Mesenchymal stem cell (in vitro differentiated cells and primary cell): ENCODE measurements at regions not wholly inside any gene's neighbourhood (a gene's known extent, or its start where the extent isn't known, plus 50 kb on each side); places are given as distances from the start of the nearest gene placed in this dataset.

ENCODE experiments used
- DNase-seq: peaks from one replicate; pipeline ENCODE4 v3.0.0-alpha.2; 2013
- H2AFZ ChIP-seq: one replicate; pipeline ENCODE4 v1.6.1; 2013; ENCODE audit warnings: low read depth, mild to moderate bottlenecking, control low read depth, inconsistent platforms, low read length, moderate library complexity
- H2AK5ac ChIP-seq: 2 replicates; pipeline ENCODE4 v1.6.1; 2013; ENCODE audit warnings: low read length, moderate library complexity, mild to moderate bottlenecking, inconsistent platforms; ENCODE audit not compliant: severe bottlenecking
- H2BK120ac ChIP-seq: one replicate; pipeline ENCODE4 v1.6.1; 2013; ENCODE audit warnings: low read depth, mild to moderate bottlenecking, inconsistent platforms, low read length, moderate library complexity
- H2BK12ac ChIP-seq, 2 experiments: one replicate each; pipeline ENCODE4 v1.6.1; 2013; ENCODE audit warnings: inconsistent platforms in 2 of 2, low read length in 2 of 2, mild to moderate bottlenecking in 2 of 2, moderate library complexity in 2 of 2, control low read depth in 1 of 2
- H2BK15ac ChIP-seq: one replicate; pipeline ENCODE4 v1.6.1; 2013; ENCODE audit warnings: mild to moderate bottlenecking, low read depth, inconsistent platforms; ENCODE audit not compliant: poor library complexity, severe bottlenecking
- H2BK5ac ChIP-seq: 2 replicates; pipeline ENCODE4 v1.6.1; 2013; ENCODE audit warnings: low read depth, mild to moderate bottlenecking, low read length, control low read depth, inconsistent platforms; ENCODE audit not compliant: poor library complexity, severe bottlenecking
- H3K14ac ChIP-seq, 2 experiments: one replicate each; pipeline ENCODE4 v1.6.1; 2013; ENCODE audit warnings: inconsistent platforms in 2 of 2, low read length in 2 of 2, control low read depth in 1 of 2, mild to moderate bottlenecking in 1 of 2, moderate library complexity in 1 of 2
- H3K18ac ChIP-seq, 2 experiments: one replicate each; pipeline ENCODE4 v1.6.1; 2013; ENCODE audit warnings: inconsistent platforms in 2 of 2, low read length in 2 of 2, control low read depth in 1 of 2, low read depth in 1 of 2, mild to moderate bottlenecking in 1 of 2
- H3K23ac ChIP-seq, 2 experiments: one replicate each; pipeline ENCODE4 v1.6.1; 2013; ENCODE audit warnings: inconsistent platforms in 2 of 2, low read length in 2 of 2, mild to moderate bottlenecking in 2 of 2, moderate library complexity in 2 of 2, control low read depth in 1 of 2
- H3K27ac ChIP-seq: 2 replicates; pipeline ENCODE4 v1.5.1; 2013; ENCODE audit warnings: mild to moderate bottlenecking, moderate library complexity, low read length, control low read depth, inconsistent platforms; ENCODE audit not compliant: poor library complexity, severe bottlenecking
- H3K27me3 ChIP-seq, 2 experiments: 2 replicates each; pipeline versions ENCODE4 v1.6.1 to v1.7.0; 2013; ENCODE audit warnings: low read length in 2 of 2, mild to moderate bottlenecking in 2 of 2, moderate library complexity in 2 of 2, control low read depth in 1 of 2, inconsistent platforms in 1 of 2; ENCODE audit not compliant: control insufficient read depth in 1 of 2, insufficient read depth in 1 of 2
- H3K36me3 ChIP-seq, 2 experiments: 2 replicates each; pipeline versions ENCODE4 v1.6.1 to v1.7.0; 2013; ENCODE audit warnings: low read length in 2 of 2, control low read depth in 1 of 2, inconsistent platforms in 1 of 2, low read depth in 1 of 2, mild to moderate bottlenecking in 1 of 2; ENCODE audit not compliant: insufficient read depth in 2 of 2, control insufficient read depth in 1 of 2
- H3K4ac ChIP-seq, 2 experiments: one replicate each; pipeline ENCODE4 v1.6.1; 2013; ENCODE audit warnings: inconsistent platforms in 2 of 2, low read length in 2 of 2, mild to moderate bottlenecking in 2 of 2, moderate library complexity in 2 of 2, control low read depth in 1 of 2, low read depth in 1 of 2
- H3K4me1 ChIP-seq: 2 replicates; pipeline ENCODE4 v1.6.1; 2013; ENCODE audit warnings: low read depth, low read length, control low read depth; ENCODE audit not compliant: control insufficient read depth, insufficient read depth
- H3K4me2 ChIP-seq: 2 replicates; pipeline ENCODE4 v1.6.1; 2013; ENCODE audit warnings: low read length, mild to moderate bottlenecking, inconsistent platforms; ENCODE audit not compliant: poor library complexity, severe bottlenecking
- H3K4me3 ChIP-seq, 2 experiments: 2 replicates each; pipeline versions ENCODE4 v1.5.1 to v1.7.0; 2013; ENCODE audit warnings: low read length in 2 of 2, mild to moderate bottlenecking in 2 of 2, control low read depth in 1 of 2, low read depth in 1 of 2; ENCODE audit not compliant: insufficient read depth in 1 of 2
- H3K79me1 ChIP-seq: replicated peaks from 2 replicates; pipeline ENCODE4 v1.6.1; 2013; ENCODE audit warnings: mild to moderate bottlenecking, control low read depth, low read length, inconsistent platforms; ENCODE audit not compliant: poor library complexity, severe bottlenecking
- H3K9ac ChIP-seq: 2 replicates; pipeline ENCODE4 v1.7.0; 2013; ENCODE audit warnings: mild to moderate bottlenecking, low read length, moderate library complexity
- H3K9me3 ChIP-seq: 2 replicates; pipeline ENCODE4 v1.7.0; 2013; ENCODE audit warnings: mild to moderate bottlenecking, low read length; ENCODE audit not compliant: control insufficient read depth
- H4K8ac ChIP-seq: one replicate; pipeline ENCODE4 v1.6.1; 2013; ENCODE audit warnings: inconsistent platforms, mild to moderate bottlenecking, low read length, moderate library complexity
- H4K91ac ChIP-seq: one replicate; pipeline ENCODE4 v1.6.1; 2013; ENCODE audit warnings: mild to moderate bottlenecking, low read length, inconsistent platforms
- WGBS: methylation state at CpG from one replicate; pipeline ENCODE4 v1.1.7; 2013; ENCODE audit warnings: mixed read lengths; 5-methylcytosine and 5-hydroxymethylcytosine counted together

DNA sequence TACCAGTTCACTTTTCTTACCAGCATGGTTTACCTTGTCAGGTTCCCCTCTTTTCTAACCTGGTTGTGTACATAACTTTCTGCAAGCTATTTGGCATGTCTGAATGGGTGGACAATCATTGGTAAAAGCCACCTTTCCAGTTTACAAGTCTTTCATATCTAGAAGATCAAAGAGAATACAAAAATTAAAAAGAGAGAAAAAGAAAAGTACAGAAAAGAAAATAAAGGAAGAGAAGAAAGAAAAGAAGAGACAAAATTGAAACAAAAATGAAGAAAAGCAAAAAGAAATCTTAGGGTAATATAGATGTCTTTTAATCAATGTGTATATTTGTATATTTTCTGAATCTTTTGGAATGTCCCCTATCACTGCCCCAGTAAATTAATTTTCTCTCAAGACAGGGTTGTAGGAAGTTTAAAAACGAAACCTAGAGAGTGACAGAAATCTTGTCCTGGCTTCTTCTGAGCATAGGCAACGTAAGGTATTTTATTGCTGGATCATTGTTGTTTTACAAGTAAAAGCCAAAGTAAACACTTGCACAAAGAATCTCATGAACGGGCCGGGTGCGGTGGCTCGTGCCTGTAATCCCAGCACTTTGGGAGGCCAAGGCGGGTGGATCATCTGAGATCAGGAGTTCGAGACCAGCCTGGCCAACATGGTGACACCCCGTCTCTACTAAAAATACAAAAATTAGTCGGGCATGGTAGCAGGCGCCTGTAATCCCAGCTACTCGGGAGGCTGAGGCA is 98.7 kb upstream of the IFNE start:
- Histone ChIP-seq H3K23ac (no peak overlapping the region), H3K27me3 (no peaks in the 10 kb centered on the region), H2AK5ac (no peak overlapping the region), H2BK12ac (no peak overlapping the region), H4K91ac (no peak overlapping the region), H3K4me2 (no peak overlapping the region), H3K79me1 (no peaks in the 10 kb centered on the region), H3K4me3 (no peak overlapping the region), H4K8ac (no peak overlapping the region), H2BK120ac (no peak overlapping the region), H3K9me3 (no peaks in the 10 kb centered on the region), H3K4ac (no peak overlapping the region), H2BK15ac (no peak overlapping the region), H3K18ac (no peak overlapping the region), H3K9ac (no peak overlapping the region), H2BK5ac (no peak overlapping the region), H3K36me3 (no peaks in the 10 kb centered on the region), H3K27ac (peak overlapping the region; percentile 50), H3K14ac (no peak overlapping the region), H2AFZ (no peak overlapping the region), H3K4me1 (peaks cover 3% of the 10 kb centered on the region)
- WGBS: 88% methylated on average over 12 of the region's 12 CpGs
- DNase-seq: no peak

DNA sequence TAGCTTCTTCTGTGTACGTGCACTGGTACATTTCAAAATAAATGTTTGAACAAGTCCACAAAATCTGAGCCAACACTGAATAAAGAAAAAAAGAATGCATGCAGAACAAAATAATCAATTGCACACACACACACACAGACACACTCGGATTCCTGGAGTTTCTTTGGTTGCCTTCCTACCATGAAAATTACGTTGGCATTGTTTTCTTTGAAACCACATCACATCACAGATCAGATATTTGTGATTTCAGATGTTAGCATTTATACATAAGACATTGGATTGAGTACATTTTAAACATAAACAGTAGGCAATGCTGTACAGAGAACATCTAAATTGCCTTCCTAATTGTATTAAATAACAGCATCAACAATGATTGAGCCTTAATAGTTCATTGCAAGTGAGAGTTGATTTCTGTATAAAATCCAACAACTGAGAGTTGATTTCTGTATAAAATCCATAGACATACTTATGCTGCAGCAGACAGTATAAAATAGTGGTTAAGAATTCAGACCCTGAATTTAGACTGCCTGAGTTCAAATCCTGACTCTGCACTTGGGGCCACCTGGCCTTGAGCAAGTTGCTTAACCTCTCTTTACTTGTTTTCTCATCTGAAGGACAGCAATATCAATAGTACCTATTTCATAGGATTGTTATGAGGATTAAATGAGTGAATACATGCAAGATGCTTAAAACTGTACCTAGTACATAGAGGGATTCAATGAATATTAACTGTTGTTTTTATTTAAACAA is 101.7 kb upstream of the IFNE start:
- no peaks in the 10 kb centered on the region for H3K9me3 ChIP-seq
- 90% methylated on average over 2 of the region's 3 CpGs for WGBS
- no peak overlapping the region for H2BK120ac ChIP-seq
- no peak overlapping the region for H2AK5ac ChIP-seq
- H3K4me1 ChIP-seq: peaks cover 2% of the 10 kb centered on the region
- H2BK12ac ChIP-seq: no peak overlapping the region
- H3K4ac ChIP-seq: no peak overlapping the region
- H3K14ac ChIP-seq: no peak overlapping the region
- no peak for DNase-seq
- peak overlapping the region; percentile 53 for H3K9ac ChIP-seq
- H3K18ac ChIP-seq: no peak overlapping the region
- H2AFZ ChIP-seq: no peak overlapping the region
- H2BK5ac ChIP-seq: no peak overlapping the region
- no peaks in the 10 kb centered on the region for H3K36me3 ChIP-seq
- no peak overlapping the region for H4K8ac ChIP-seq
- no peak overlapping the region for H3K23ac ChIP-seq
- H3K27ac ChIP-seq: no peak overlapping the region
- peaks cover 1% of the 10 kb centered on the region for H3K79me1 ChIP-seq
- H2BK15ac ChIP-seq: no peak overlapping the region
- H3K27me3 ChIP-seq: no peaks in the 10 kb centered on the region
- H3K4me3 ChIP-seq: no peak overlapping the region
- no peak overlapping the region for H4K91ac ChIP-seq
- H3K4me2 ChIP-seq: no peak overlapping the region

DNA sequence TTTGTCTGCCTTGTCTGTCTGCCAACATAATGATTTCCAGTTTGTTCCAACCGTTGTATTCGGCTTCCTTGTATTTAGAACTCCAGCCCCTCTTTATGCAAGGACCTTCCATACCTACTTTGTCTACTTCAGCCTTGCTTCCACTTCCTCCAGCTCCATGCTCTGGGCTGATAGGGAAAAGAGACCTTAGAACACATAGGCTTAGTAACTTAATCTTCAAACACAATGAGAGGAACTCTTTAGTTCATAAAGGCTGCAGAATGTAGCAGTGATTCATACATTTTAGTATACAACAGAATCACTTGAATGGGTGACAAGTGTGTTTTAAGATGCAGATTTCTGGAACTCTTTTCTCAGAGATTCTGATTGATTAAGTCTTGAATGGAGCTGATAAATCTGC is 102.8 kb upstream of the IFNE start:
- H3K79me1 ChIP-seq: peaks cover 5% of the 10 kb centered on the region
- H2BK120ac ChIP-seq: no peak overlapping the region
- H2BK12ac ChIP-seq: no peak overlapping the region
- no peak overlapping the region for H2AFZ ChIP-seq
- H3K27ac ChIP-seq: no peak overlapping the region
- H3K18ac ChIP-seq: no peak overlapping the region
- no peak for DNase-seq
- WGBS: 100% methylated on average over 2 of the region's 2 CpGs
- no peak overlapping the region for H4K91ac ChIP-seq
- H3K4me1 ChIP-seq: no peaks in the 10 kb centered on the region
- H2AK5ac ChIP-seq: no peak overlapping the region
- no peaks in the 10 kb centered on the region for H3K9me3 ChIP-seq
- no peak overlapping the region for H2BK15ac ChIP-seq
- H3K27me3 ChIP-seq: no peaks in the 10 kb centered on the region
- H2BK5ac ChIP-seq: no peak overlapping the region
- H4K8ac ChIP-seq: no peak overlapping the region
- no peak overlapping the region for H3K4ac ChIP-seq
- no peaks in the 10 kb centered on the region for H3K36me3 ChIP-seq
- H3K23ac ChIP-seq: no peak overlapping the region
- no peak overlapping the region for H3K4me2 ChIP-seq
- no peak overlapping the region for H3K4me3 ChIP-seq
- H3K9ac ChIP-seq: no peak overlapping the region
- H3K14ac ChIP-seq: no peak overlapping the region
